ENCODE measurements at regions not wholly inside any gene's neighbourhood (a gene's known extent, or its start where the extent isn't known, plus 50 kb on each side); places are given as distances from the start of the nearest gene placed in this dataset.

- POLR2A ChIA-PET = no interaction called here
- H3K27ac ChIP-seq (ENCODE audit: extremely low read length, insufficient read depth, low read length) = no peak overlapping the region
- H3K9me3 ChIP-seq (ENCODE audit: low read length) = peaks cover 19% of the 10 kb centered on the region; the same call in 1 of the 2 replicates
- intact Hi-C loops (cut with micrococcal nuclease; ENCODE audit: unreplicated experiment) = no loop called here
- no peaks in the 10 kb centered on the region for H4K20me1 ChIP-seq (ENCODE audit: insufficient read depth, low read length)
- no peaks in the 10 kb centered on the region for H3K79me2 ChIP-seq (ENCODE audit: insufficient read depth, low read length)
- no peaks in the 10 kb centered on the region for H3K4me1 ChIP-seq (ENCODE audit: insufficient read depth, low read length)
- DNase-seq (ENCODE audit: low spot score) = no peak
- H3K4me3 ChIP-seq (replicated peaks in 1 of 3; ENCODE audit: insufficient read depth in 1 of 3, low read depth in 2 of 3, low read length in 3 of 3) = no peak overlapping the region
- in situ Hi-C loops (cut with HindIII; ENCODE audit: extremely low pct_ligation_motif_present, low pct_unique_long_range_greater_than_20kb) = no loop called here
- H3K9ac ChIP-seq (ENCODE audit: insufficient read depth, low read depth, low read length) = no peak overlapping the region
- no peaks in the 10 kb centered on the region; a peak in 1 of 5 replicates for H3K27me3 ChIP-seq (ENCODE audit: control insufficient read depth in 1 of 2, insufficient read depth in 2 of 2, low read length in 2 of 2)
- no TSS peak for BruUV-seq (replicated peaks)
- H2AFZ ChIP-seq (ENCODE audit: low read length) = no peak overlapping the region
- no peak overlapping the region for H3K4me2 ChIP-seq (ENCODE audit: low read depth, low read length)
- no peak for FAIRE-seq
- TF ChIP-seq GABPB1 (CRISPR knock-in tag; IDR thresholded peaks at IDR 0.05) = no peak
- TF ChIP-seq FOSL1 (CRISPR knock-in tag; IDR thresholded peaks at IDR 0.05; ENCODE audit: borderline replicate concordance) = no peak
- no peak for TF ChIP-seq HBP1 (CRISPR knock-in tag; IDR thresholded peaks at IDR 0.05; ENCODE audit: low read depth)
- no peak for TF ChIP-seq ASH2L (IDR thresholded peaks at IDR 0.05; ENCODE audit: insufficient read length, low read depth, low read length)
- TF ChIP-seq HNF1B (CRISPR knock-in tag; IDR thresholded peaks at IDR 0.05) = no peak
- TF ChIP-seq NKX3-1 (CRISPR knock-in tag; IDR thresholded peaks at IDR 0.05) = no peak
- TF ChIP-seq SIN3A (IDR thresholded peaks at IDR 0.05; ENCODE audit: borderline replicate concordance, low read depth, low read length) = no peak
- TF ChIP-seq PLSCR1 (CRISPR knock-in tag; IDR thresholded peaks at IDR 0.05; ENCODE audit: borderline replicate concordance) = no peak
- TF ChIP-seq, protein P1, sequence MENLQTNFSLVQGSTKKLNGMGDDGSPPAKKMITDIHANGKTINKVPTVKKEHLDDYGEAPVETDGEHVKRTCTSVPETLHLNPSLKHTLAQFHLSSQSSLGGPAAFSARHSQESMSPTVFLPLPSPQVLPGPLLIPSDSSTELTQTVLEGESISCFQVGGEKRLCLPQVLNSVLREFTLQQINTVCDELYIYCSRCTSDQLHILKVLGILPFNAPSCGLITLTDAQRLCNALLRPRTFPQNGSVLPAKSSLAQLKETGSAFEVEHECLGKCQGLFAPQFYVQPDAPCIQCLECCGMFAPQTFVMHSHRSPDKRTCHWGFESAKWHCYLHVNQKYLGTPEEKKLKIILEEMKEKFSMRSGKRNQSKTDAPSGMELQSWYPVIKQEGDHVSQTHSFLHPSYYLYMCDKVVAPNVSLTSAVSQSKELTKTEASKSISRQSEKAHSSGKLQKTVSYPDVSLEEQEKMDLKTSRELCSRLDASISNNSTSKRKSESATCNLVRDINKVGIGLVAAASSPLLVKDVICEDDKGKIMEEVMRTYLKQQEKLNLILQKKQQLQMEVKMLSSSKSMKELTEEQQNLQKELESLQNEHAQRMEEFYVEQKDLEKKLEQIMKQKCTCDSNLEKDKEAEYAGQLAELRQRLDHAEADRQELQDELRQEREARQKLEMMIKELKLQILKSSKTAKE (CRISPR knock-in tag; IDR thresholded peaks at IDR 0.05; ENCODE audit: borderline replicate concordance) = no peak
- TF ChIP-seq CSRNP2 (CRISPR knock-in tag; conservative IDR thresholded peaks at IDR 0.05; ENCODE audit: low read depth) = no peak
- no peak for TF ChIP-seq FOXJ3 (CRISPR knock-in tag; IDR thresholded peaks at IDR 0.05; ENCODE audit: borderline replicate concordance)
- TF ChIP-seq ZNF280B (CRISPR knock-in tag; IDR thresholded peaks at IDR 0.05; ENCODE audit: borderline replicate concordance) = no peak
- 0% methylated on average over 1 of the region's 1 CpG for WGBS (ENCODE audit: low lambda C conversion rate)
- CTCF ChIA-PET (ENCODE audit: low intra/inter-chr PET ratio, low total read pairs) = no interaction called here
- ATAC-seq = no peak
- no peaks in the 10 kb centered on the region for H3K36me3 ChIP-seq (replicated peaks in 1 of 2; ENCODE audit: control insufficient read depth in 1 of 2, insufficient read depth in 2 of 2, low read length in 2 of 2)
Observed at GRCh38 chr1:166221316-166221715, 54.5 kb upstream of the FAM78B start.

All from HepG2 (cell line).